Osteocyte (in vitro differentiated cells): ENCODE measurements at regions not wholly inside any gene's neighbourhood (a gene's known extent, or its start where the extent isn't known, plus 50 kb on each side); places are given as distances from the start of the nearest gene placed in this dataset.

Source experiments
- DNase-seq: peaks from one replicate; pipeline ENCODE4 v3.0.0; 2021; ENCODE audit warnings: mixed read lengths; ENCODE audit not compliant: unreplicated experiment; ENCODE audit errors: extremely low spot score
- H3K27ac Mint-ChIP-seq: one replicate; pipeline ENCODE4 v1.8.0; 2021; ENCODE audit warnings: mild to moderate bottlenecking, mixed read lengths; ENCODE audit not compliant: unreplicated experiment
- H3K27me3 Mint-ChIP-seq: one replicate; pipeline ENCODE4 v1.8.0; 2021; ENCODE audit warnings: mixed read lengths; ENCODE audit not compliant: unreplicated experiment
- H3K36me3 Mint-ChIP-seq: one replicate; pipeline ENCODE4 v1.8.0; 2021; ENCODE audit warnings: mixed read lengths; ENCODE audit not compliant: unreplicated experiment
- H3K4me1 Mint-ChIP-seq: one replicate; pipeline ENCODE4 v1.8.0; 2021; ENCODE audit warnings: mixed read lengths; ENCODE audit not compliant: unreplicated experiment
- H3K4me3 Mint-ChIP-seq: one replicate; pipeline ENCODE4 v1.8.0; 2021; ENCODE audit warnings: mild to moderate bottlenecking, moderate library complexity, mixed read lengths; ENCODE audit not compliant: unreplicated experiment
- H3K9me3 Mint-ChIP-seq: one replicate; pipeline ENCODE4 v1.8.0; 2021; ENCODE audit warnings: mixed read lengths; ENCODE audit not compliant: unreplicated experiment
- CTCF ChIP-seq: fragments of 200-600 bp; sonication (generic); IDR thresholded peaks from 2 replicates; pipeline ENCODE4 v1.5.0; 2021; ENCODE audit warnings: antibody characterized with exemption, mild to moderate bottlenecking, moderate library complexity

- Mint-ChIP-seq H3K36me3 (no peaks in the 10 kb centered on the region), H3K27ac (no peak overlapping the region), H3K4me1 (no peaks in the 10 kb centered on the region), H3K4me3 (no peak overlapping the region), H3K9me3 (no peaks in the 10 kb centered on the region), H3K27me3 (no peaks in the 10 kb centered on the region)
- TF ChIP-seq CTCF = no peak
- DNase-seq = no peak
These were observed 338.6 kb upstream of the VWC2 start for GRCh38 chr7:49434846-49435245.

- H3K4me1 Mint-ChIP-seq = no peaks in the 10 kb centered on the region
- no peaks in the 10 kb centered on the region for H3K9me3 Mint-ChIP-seq
- H3K27ac Mint-ChIP-seq = no peak overlapping the region
- H3K27me3 Mint-ChIP-seq = no peaks in the 10 kb centered on the region
- no peaks in the 10 kb centered on the region for H3K36me3 Mint-ChIP-seq
- DNase-seq = no peak
- no peak for TF ChIP-seq CTCF
- H3K4me3 Mint-ChIP-seq = no peak overlapping the region
These were observed 335.2 kb upstream of the VWC2 start for GRCh38 chr7:49438281-49438680.

GRCh38 chr7:49443515-49443914 lies 329.9 kb upstream of the VWC2 start:
- Mint-ChIP-seq H3K4me1 (no peaks in the 10 kb centered on the region), H3K9me3 (peaks cover 4% of the 10 kb centered on the region), H3K36me3 (no peaks in the 10 kb centered on the region), H3K27ac (no peak overlapping the region), H3K27me3 (no peaks in the 10 kb centered on the region), H3K4me3 (no peak overlapping the region)
- TF ChIP-seq CTCF = no peak
- DNase-seq = no peak

GRCh38 chr7:49453486-49453885 lies 320.0 kb upstream of the VWC2 start:
- no peak for DNase-seq
- H3K9me3 Mint-ChIP-seq = peaks cover 9% of the 10 kb centered on the region
- H3K27ac Mint-ChIP-seq = no peak overlapping the region

GRCh38 chr7:49479441-49479840 lies 294.0 kb upstream of the VWC2 start:
- Mint-ChIP-seq H3K27me3 (no peaks in the 10 kb centered on the region), H3K36me3 (no peaks in the 10 kb centered on the region), H3K4me3 (no peak overlapping the region), H3K9me3 (no peaks in the 10 kb centered on the region), H3K27ac (no peak overlapping the region), H3K4me1 (no peaks in the 10 kb centered on the region)
- TF ChIP-seq CTCF = no peak
- DNase-seq = no peak

More at GRCh38 chr7:49453486-49453885, 320.0 kb upstream of the VWC2 start:
- no peak overlapping the region for H3K4me3 Mint-ChIP-seq
- TF ChIP-seq CTCF = no peak
- no peaks in the 10 kb centered on the region for H3K27me3 Mint-ChIP-seq
- no peaks in the 10 kb centered on the region for H3K4me1 Mint-ChIP-seq
- H3K36me3 Mint-ChIP-seq = no peaks in the 10 kb centered on the region
